ENCODE measurements at regions not wholly inside any gene's neighbourhood (a gene's known extent, or its start where the extent isn't known, plus 50 kb on each side); places are given as distances from the start of the nearest gene placed in this dataset.
"Not testable (repeated sequence)": the region's sequence is repeated elsewhere in the genome, so short reads cannot be mapped to it uniquely, and the experiment has no call there.

DNA sequence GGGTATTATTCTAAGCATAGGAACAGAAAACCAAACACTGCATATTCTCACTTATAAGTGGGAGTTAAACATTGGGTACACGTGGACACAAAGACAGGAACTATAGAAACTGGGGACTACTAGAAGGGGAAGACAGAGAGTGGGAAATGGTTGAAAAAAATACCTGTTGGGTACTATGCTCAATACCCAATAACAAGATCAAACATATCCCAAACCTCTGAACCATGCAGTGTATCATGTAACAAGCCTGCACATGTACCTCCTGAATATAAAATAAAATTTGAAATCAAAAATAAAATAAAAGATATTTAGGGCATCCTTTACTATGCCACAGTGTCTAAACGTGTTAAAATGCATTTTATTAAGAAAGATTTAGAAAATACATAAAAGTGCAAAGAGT, 221.0 kb upstream of the TFPI start:
- BruUV-seq (replicated peaks), result no TSS peak
- intact Hi-C loops (cut with micrococcal nuclease; ENCODE audit: unreplicated experiment), result no loop called here
- CTCF ChIA-PET, result no interaction called here
- H3K36me3 Mint-ChIP-seq (ENCODE audit: insufficient read depth, unreplicated experiment), result no peaks in the 10 kb centered on the region
- no peaks in the 10 kb centered on the region for H3K9me3 Mint-ChIP-seq (ENCODE audit: low read depth, unreplicated experiment)
- peaks cover 28% of the 10 kb centered on the region for H3K4me1 Mint-ChIP-seq (ENCODE audit: low read depth, unreplicated experiment)
- no peak overlapping the region for H3K27ac Mint-ChIP-seq (ENCODE audit: unreplicated experiment)
- TF ChIP-seq, protein P1, sequence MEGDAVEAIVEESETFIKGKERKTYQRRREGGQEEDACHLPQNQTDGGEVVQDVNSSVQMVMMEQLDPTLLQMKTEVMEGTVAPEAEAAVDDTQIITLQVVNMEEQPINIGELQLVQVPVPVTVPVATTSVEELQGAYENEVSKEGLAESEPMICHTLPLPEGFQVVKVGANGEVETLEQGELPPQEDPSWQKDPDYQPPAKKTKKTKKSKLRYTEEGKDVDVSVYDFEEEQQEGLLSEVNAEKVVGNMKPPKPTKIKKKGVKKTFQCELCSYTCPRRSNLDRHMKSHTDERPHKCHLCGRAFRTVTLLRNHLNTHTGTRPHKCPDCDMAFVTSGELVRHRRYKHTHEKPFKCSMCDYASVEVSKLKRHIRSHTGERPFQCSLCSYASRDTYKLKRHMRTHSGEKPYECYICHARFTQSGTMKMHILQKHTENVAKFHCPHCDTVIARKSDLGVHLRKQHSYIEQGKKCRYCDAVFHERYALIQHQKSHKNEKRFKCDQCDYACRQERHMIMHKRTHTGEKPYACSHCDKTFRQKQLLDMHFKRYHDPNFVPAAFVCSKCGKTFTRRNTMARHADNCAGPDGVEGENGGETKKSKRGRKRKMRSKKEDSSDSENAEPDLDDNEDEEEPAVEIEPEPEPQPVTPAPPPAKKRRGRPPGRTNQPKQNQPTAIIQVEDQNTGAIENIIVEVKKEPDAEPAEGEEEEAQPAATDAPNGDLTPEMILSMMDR (IDR thresholded peaks at IDR 0.05; ENCODE audit: unreplicated experiment), result no peak
- H3K27me3 Mint-ChIP-seq (ENCODE audit: unreplicated experiment), result no peaks in the 10 kb centered on the region
- H3K4me3 Mint-ChIP-seq (ENCODE audit: low read depth, unreplicated experiment), result no peak overlapping the region
- no peak for DNase-seq

DNA sequence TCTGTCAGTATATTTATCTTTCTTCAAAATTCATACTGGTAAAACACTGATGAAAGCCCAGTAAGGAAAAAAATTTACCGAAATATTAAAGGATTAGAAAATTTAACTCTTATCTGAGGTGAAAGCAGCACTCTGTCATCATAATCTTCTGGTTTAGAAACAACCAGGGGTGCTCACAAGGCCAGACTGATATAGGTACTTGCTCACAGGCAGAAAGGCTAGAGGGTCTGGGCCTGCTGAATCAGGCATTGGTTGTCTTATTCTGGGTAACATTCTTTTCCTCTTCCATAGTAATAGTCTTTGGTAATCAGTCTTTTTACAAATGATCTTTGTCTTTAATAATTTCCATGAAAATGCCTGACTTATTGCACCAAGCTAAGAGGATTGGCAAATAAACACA, 221.4 kb upstream of the TFPI start:
- Mint-ChIP-seq H3K9me3 (ENCODE audit: low read depth, unreplicated experiment) (no peaks in the 10 kb centered on the region), H3K27me3 (ENCODE audit: unreplicated experiment) (no peaks in the 10 kb centered on the region), H3K4me1 (ENCODE audit: low read depth, unreplicated experiment) (peaks cover 28% of the 10 kb centered on the region), H3K36me3 (ENCODE audit: insufficient read depth, unreplicated experiment) (no peaks in the 10 kb centered on the region), H3K27ac (ENCODE audit: unreplicated experiment) (no peak overlapping the region), H3K4me3 (ENCODE audit: low read depth, unreplicated experiment) (no peak overlapping the region)
- intact Hi-C loops (cut with micrococcal nuclease; ENCODE audit: unreplicated experiment), result no loop called here
- CTCF ChIA-PET, result no interaction called here
- no peak for DNase-seq
- BruUV-seq (replicated peaks), result no TSS peak
- TF ChIP-seq, protein P1 (IDR thresholded peaks at IDR 0.05; ENCODE audit: unreplicated experiment), result no peak

DNA sequence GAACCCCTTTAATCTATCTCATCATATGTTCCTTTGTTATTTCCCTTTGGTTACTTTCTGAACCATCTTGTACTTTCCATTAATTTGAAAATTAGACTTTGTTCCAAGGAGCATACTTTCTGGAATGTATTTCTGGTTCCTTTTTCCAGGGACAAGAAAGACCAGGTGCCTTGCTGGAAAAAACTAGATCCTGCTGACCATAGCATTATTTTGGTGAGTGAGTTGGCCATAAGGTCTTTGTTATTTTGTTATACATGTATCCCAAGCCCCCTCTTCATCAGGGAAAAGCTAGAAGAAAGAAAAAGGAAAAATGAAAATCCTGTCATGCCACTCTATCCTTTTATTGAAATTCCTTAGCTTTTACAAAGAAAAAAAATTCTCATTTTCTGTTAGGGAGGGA, 228.1 kb upstream of the TFPI start:
- no TSS peak for BruUV-seq (replicated peaks)
- Mint-ChIP-seq H3K9me3 (ENCODE audit: low read depth, unreplicated experiment) (no peaks in the 10 kb centered on the region), H3K36me3 (ENCODE audit: insufficient read depth, unreplicated experiment) (no peaks in the 10 kb centered on the region), H3K4me1 (ENCODE audit: low read depth, unreplicated experiment) (peaks cover 24% of the 10 kb centered on the region), H3K27me3 (ENCODE audit: unreplicated experiment) (no peaks in the 10 kb centered on the region), H3K27ac (ENCODE audit: unreplicated experiment) (no peak overlapping the region), H3K4me3 (ENCODE audit: low read depth, unreplicated experiment) (no peak overlapping the region)
- TF ChIP-seq, protein P1 (IDR thresholded peaks at IDR 0.05; ENCODE audit: unreplicated experiment), result no peak
- no peak for DNase-seq
- intact Hi-C loops (cut with micrococcal nuclease; ENCODE audit: unreplicated experiment), result loop anchor here (5.0 kb wide), 1 partner anchor 35 kb away; no protein-coding TSS in a partner anchor
- CTCF ChIA-PET, result no interaction called here

DNA sequence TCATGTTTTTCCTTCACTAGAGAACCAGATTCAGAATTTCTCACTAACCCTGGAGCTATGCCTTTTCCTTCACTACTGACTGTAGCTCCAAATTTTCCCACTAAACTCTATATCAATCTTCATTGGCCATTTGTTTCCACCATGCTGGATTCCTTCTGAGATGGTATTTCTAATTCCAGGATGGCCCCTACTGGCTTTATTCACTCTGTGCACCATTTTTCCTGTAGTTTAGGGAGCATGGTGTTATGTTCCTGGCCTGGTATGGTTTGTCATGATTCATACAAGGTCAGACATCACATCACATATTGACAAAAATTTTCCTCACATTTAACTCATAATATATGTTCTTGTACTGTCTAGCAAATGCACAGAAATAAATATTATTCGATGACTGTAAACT, 229.2 kb upstream of the TFPI start:
- Mint-ChIP-seq H3K4me3 (ENCODE audit: low read depth, unreplicated experiment) (no peak overlapping the region), H3K4me1 (ENCODE audit: low read depth, unreplicated experiment) (peaks cover 16% of the 10 kb centered on the region), H3K27ac (ENCODE audit: unreplicated experiment) (no peak overlapping the region), H3K27me3 (ENCODE audit: unreplicated experiment) (no peaks in the 10 kb centered on the region), H3K9me3 (ENCODE audit: low read depth, unreplicated experiment) (no peaks in the 10 kb centered on the region), H3K36me3 (ENCODE audit: insufficient read depth, unreplicated experiment) (no peaks in the 10 kb centered on the region)
- CTCF ChIA-PET, result no interaction called here
- BruUV-seq (replicated peaks), result no TSS peak
- DNase-seq, result no peak
- TF ChIP-seq, protein P1 (IDR thresholded peaks at IDR 0.05; ENCODE audit: unreplicated experiment), result no peak
- intact Hi-C loops (cut with micrococcal nuclease; ENCODE audit: unreplicated experiment), result loop anchor here (5.0 kb wide), 1 partner anchor 34 kb away; no protein-coding TSS in a partner anchor

DNA sequence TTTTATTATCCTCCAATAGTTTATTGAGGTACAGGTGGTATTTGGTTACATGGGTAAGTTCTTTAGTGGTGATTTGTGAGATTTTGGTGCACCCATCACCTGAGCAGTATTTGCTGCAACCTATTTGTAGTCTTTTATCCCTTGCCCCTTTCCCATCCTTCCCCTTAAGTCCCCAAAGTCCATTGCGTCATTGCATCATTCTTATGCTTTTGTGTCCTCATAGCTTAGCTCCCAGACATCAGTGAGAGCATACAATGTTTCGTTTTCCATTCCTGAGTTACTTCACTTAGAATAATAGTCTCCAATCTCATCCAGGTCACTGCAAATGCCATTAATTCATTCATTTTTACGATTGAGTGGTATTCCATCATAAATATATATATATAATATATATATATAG, 229.9 kb upstream of the TFPI start:
- BruUV-seq (replicated peaks); DNase-seq; H3K27me3 Mint-ChIP-seq (ENCODE audit: unreplicated experiment); H3K27ac Mint-ChIP-seq (ENCODE audit: unreplicated experiment); CTCF ChIA-PET; H3K36me3 Mint-ChIP-seq (ENCODE audit: insufficient read depth, unreplicated experiment); H3K4me3 Mint-ChIP-seq (ENCODE audit: low read depth, unreplicated experiment); H3K9me3 Mint-ChIP-seq (ENCODE audit: low read depth, unreplicated experiment): not testable (repeated sequence)
- H3K4me1 Mint-ChIP-seq (ENCODE audit: low read depth, unreplicated experiment), result peaks cover 16% of the 10 kb centered on the region
- intact Hi-C loops (cut with micrococcal nuclease; ENCODE audit: unreplicated experiment), result loop anchor here (5.0 kb wide), 1 partner anchor 33 kb away; no protein-coding TSS in a partner anchor
